ENCODE measurements at regions not wholly inside any gene's neighbourhood (a gene's known extent, or its start where the extent isn't known, plus 50 kb on each side); places are given as distances from the start of the nearest gene placed in this dataset.

- FAIRE-seq (no peak), DNase-seq (ENCODE audit: insufficient read length, low spot score) (no peak)
- TF ChIP-seq CTCF (IDR thresholded peaks at IDR 0.05; ENCODE audit: insufficient read depth, missing control alignments), result no peak
Observed at GRCh38 chr3:31254483-31254882, 278.2 kb upstream of the STT3B start.

GRCh38 chr3:31255007-31255581 lies 277.6 kb upstream of the STT3B start:
- no peak for DNase-seq (ENCODE audit: insufficient read length, low spot score)
- FAIRE-seq, result no peak
- no peak for TF ChIP-seq CTCF (IDR thresholded peaks at IDR 0.05; ENCODE audit: insufficient read depth, missing control alignments)

GRCh38 chr3:31262201-31262600 lies 270.5 kb upstream of the STT3B start:
- DNase-seq (ENCODE audit: insufficient read length, low spot score), result no peak
- FAIRE-seq, result no peak

GRCh38 chr3:31263897-31264296 lies 268.8 kb upstream of the STT3B start:
- DNase-seq (ENCODE audit: insufficient read length, low spot score), result no peak
- no peak for TF ChIP-seq CTCF (IDR thresholded peaks at IDR 0.05; ENCODE audit: insufficient read depth, missing control alignments)
- FAIRE-seq, result no peak

More at GRCh38 chr3:31262201-31262600, 270.5 kb upstream of the STT3B start:
- no peak for TF ChIP-seq CTCF (IDR thresholded peaks at IDR 0.05; ENCODE audit: insufficient read depth, missing control alignments)

- no peak for FAIRE-seq
- TF ChIP-seq CTCF (IDR thresholded peaks at IDR 0.05; ENCODE audit: insufficient read depth, missing control alignments), result no peak
- no peak for DNase-seq (ENCODE audit: insufficient read length, low spot score)
Observed at GRCh38 chr3:31265646-31266428, 266.9 kb upstream of the STT3B start.

GRCh38 chr3:31268868-31269267 lies 263.9 kb upstream of the STT3B start:
- no peak for FAIRE-seq
- no peak for TF ChIP-seq CTCF (IDR thresholded peaks at IDR 0.05; ENCODE audit: insufficient read depth, missing control alignments)
- DNase-seq (ENCODE audit: insufficient read length, low spot score), result no peak

GRCh38 chr3:31270010-31270409 lies 262.7 kb upstream of the STT3B start:
- no peak for FAIRE-seq

More at GRCh38 chr3:31270010-31270409, 262.7 kb upstream of the STT3B start:
- DNase-seq (ENCODE audit: insufficient read length, low spot score), result no peak
- TF ChIP-seq CTCF (IDR thresholded peaks at IDR 0.05; ENCODE audit: insufficient read depth, missing control alignments), result no peak

Measured in D721Med (cell line).